ENCODE measurements at regions not wholly inside any gene's neighbourhood (a gene's known extent, or its start where the extent isn't known, plus 50 kb on each side); places are given as distances from the start of the nearest gene placed in this dataset.

- no peak for DNase-seq (ENCODE audit: low read depth)
- H3K4me3 ChIP-seq (replicated peaks; ENCODE audit: low read depth, low read length) = no peak overlapping the region
- TF ChIP-seq CTCF (IDR thresholded peaks at IDR 0.05; ENCODE audit: low read length, missing control alignments) = no peak
Measured at GRCh38 chr6:113558431-113558830, 298.7 kb upstream of the MARCKS start.

- no peak overlapping the region for H3K4me3 ChIP-seq (replicated peaks; ENCODE audit: low read depth, low read length)
- TF ChIP-seq CTCF (IDR thresholded peaks at IDR 0.05; ENCODE audit: low read length, missing control alignments) = no peak
- DNase-seq (ENCODE audit: low read depth) = peak; percentile 63
Measured at GRCh38 chr6:113558966-113559365, 298.2 kb upstream of the MARCKS start.

GRCh38 chr6:113560376-113560775 is 296.8 kb upstream of the MARCKS start:
- no peak for TF ChIP-seq CTCF (IDR thresholded peaks at IDR 0.05; ENCODE audit: low read length, missing control alignments)
- no peak for DNase-seq (ENCODE audit: low read depth)
- H3K4me3 ChIP-seq (replicated peaks; ENCODE audit: low read depth, low read length) = no peak overlapping the region

- no peak for TF ChIP-seq CTCF (IDR thresholded peaks at IDR 0.05; ENCODE audit: low read length, missing control alignments)
- H3K4me3 ChIP-seq (replicated peaks; ENCODE audit: low read depth, low read length) = no peak overlapping the region
- DNase-seq (ENCODE audit: low read depth) = peak; percentile 81
Measured at GRCh38 chr6:113560908-113561307, 296.2 kb upstream of the MARCKS start.

- no peak overlapping the region for H3K4me3 ChIP-seq (replicated peaks; ENCODE audit: low read depth, low read length)
- DNase-seq (ENCODE audit: low read depth) = no peak
- no peak for TF ChIP-seq CTCF (IDR thresholded peaks at IDR 0.05; ENCODE audit: low read length, missing control alignments)
Measured at GRCh38 chr6:113562248-113562647, 294.9 kb upstream of the MARCKS start.

GRCh38 chr6:113564371-113565171 is 292.6 kb upstream of the MARCKS start:
- peak overlapping the region; percentile 36 for H3K4me3 ChIP-seq (replicated peaks; ENCODE audit: low read depth, low read length)
- peak; percentile 6 for TF ChIP-seq CTCF (IDR thresholded peaks at IDR 0.05; ENCODE audit: low read length, missing control alignments)
- peak; percentile 98 for DNase-seq (ENCODE audit: low read depth)

- DNase-seq (ENCODE audit: low read depth) = no peak
- peak overlapping the region; percentile 36 for H3K4me3 ChIP-seq (replicated peaks; ENCODE audit: low read depth, low read length)
- no peak for TF ChIP-seq CTCF (IDR thresholded peaks at IDR 0.05; ENCODE audit: low read length, missing control alignments)
Measured at GRCh38 chr6:113565306-113565705, 291.8 kb upstream of the MARCKS start.
